Nephron (organoid): ENCODE measurements at regions not wholly inside any gene's neighbourhood (a gene's known extent, or its start where the extent isn't known, plus 50 kb on each side); places are given as distances from the start of the nearest gene placed in this dataset.

Source experiments
- H3K27ac Mint-ChIP-seq, 3 experiments: 2 replicates each; pipeline ENCODE4 v1.8.0; 2020; ENCODE audit warnings: mixed read lengths in 3 of 3, mild to moderate bottlenecking in 2 of 3, moderate library complexity in 1 of 3
- H3K27me3 Mint-ChIP-seq: 2 replicates; pipeline ENCODE4 v1.8.0; 2021; ENCODE audit warnings: low read depth, mild to moderate bottlenecking, moderate library complexity, mixed read lengths
- H3K36me3 Mint-ChIP-seq: 2 replicates; pipeline ENCODE4 v1.8.0; 2020; ENCODE audit warnings: low read depth, mixed read lengths
- H3K4me1 Mint-ChIP-seq: 2 replicates; pipeline ENCODE4 v1.8.0; 2020; ENCODE audit warnings: mixed read lengths
- H3K4me3 Mint-ChIP-seq, 3 experiments: 2 replicates each; pipeline ENCODE4 v1.8.0; 2020; ENCODE audit warnings: mild to moderate bottlenecking in 3 of 3, mixed read lengths in 3 of 3, moderate library complexity in 2 of 3
- H3K9me3 Mint-ChIP-seq: 2 replicates; pipeline ENCODE4 v1.8.0; 2020; ENCODE audit warnings: mixed read lengths
- CTCF ChIP-seq, 3 experiments: fragments of 200-600 bp; sonication (generic); IDR thresholded peaks; one replicate each; pipeline ENCODE4 v1.5.0; 2021; ENCODE audit warnings: antibody characterized with exemption in 3 of 3; ENCODE audit not compliant: unreplicated experiment in 3 of 3

DNA sequence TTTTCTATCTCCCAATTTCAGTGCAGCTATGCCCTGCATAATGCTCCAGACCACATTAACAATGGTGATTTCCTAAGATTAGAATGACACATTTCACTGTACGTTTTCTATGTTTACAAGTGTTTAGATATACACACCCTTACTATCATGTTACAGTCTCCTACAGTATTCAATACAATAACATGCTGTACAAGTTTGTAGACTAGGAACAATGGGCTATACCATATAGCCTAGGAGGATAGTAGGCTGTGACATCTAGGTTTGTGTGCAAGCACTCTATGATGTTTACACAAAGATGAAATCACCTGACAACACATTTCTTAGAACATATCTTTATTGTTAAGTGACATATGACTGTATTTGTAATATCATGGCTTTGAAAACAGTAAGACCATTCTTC lies 1435.6 kb upstream of the NUDT12 start:
- Mint-ChIP-seq H3K27me3 (no peaks in the 10 kb centered on the region), H3K36me3 (no peaks in the 10 kb centered on the region), H3K4me1 (no peaks in the 10 kb centered on the region), H3K9me3 (peaks cover 3% of the 10 kb centered on the region), H3K4me3 (no peak overlapping the region), H3K27ac (no peak overlapping the region)
- no peak for TF ChIP-seq CTCF (IDR thresholded peaks at IDR 0.05; ENCODE audit: unreplicated experiment in 3 of 3)

- Mint-ChIP-seq H3K36me3 (no peaks in the 10 kb centered on the region), H3K4me1 (peaks cover 5% of the 10 kb centered on the region), H3K4me3 (no peak overlapping the region), H3K27ac (no peak overlapping the region), H3K27me3 (no peaks in the 10 kb centered on the region), H3K9me3 (peaks cover 18% of the 10 kb centered on the region)
- TF ChIP-seq CTCF (IDR thresholded peaks at IDR 0.05; ENCODE audit: unreplicated experiment in 3 of 3), result no peak
These were observed 1424.5 kb upstream of the NUDT12 start for GRCh38 chr5:104987074-104987473.

GRCh38 chr5:104977529-104977928 lies 1414.9 kb upstream of the NUDT12 start:
- H3K36me3 Mint-ChIP-seq, result no peaks in the 10 kb centered on the region
- peaks cover 10% of the 10 kb centered on the region for H3K9me3 Mint-ChIP-seq
- no peaks in the 10 kb centered on the region for H3K27me3 Mint-ChIP-seq
- H3K4me1 Mint-ChIP-seq, result no peaks in the 10 kb centered on the region
- no peak overlapping the region for H3K27ac Mint-ChIP-seq
- no peak overlapping the region for H3K4me3 Mint-ChIP-seq
- TF ChIP-seq CTCF (IDR thresholded peaks at IDR 0.05; ENCODE audit: unreplicated experiment in 3 of 3), result no peak

- no peaks in the 10 kb centered on the region for H3K9me3 Mint-ChIP-seq
- H3K36me3 Mint-ChIP-seq, result no peaks in the 10 kb centered on the region
- H3K4me1 Mint-ChIP-seq, result no peaks in the 10 kb centered on the region
- no peak overlapping the region for H3K4me3 Mint-ChIP-seq
- H3K27me3 Mint-ChIP-seq, result no peaks in the 10 kb centered on the region
- TF ChIP-seq CTCF (IDR thresholded peaks at IDR 0.05; ENCODE audit: unreplicated experiment in 3 of 3), result no peak
- no peak overlapping the region for H3K27ac Mint-ChIP-seq
These were observed 1405.3 kb upstream of the NUDT12 start for GRCh38 chr5:104967806-104968410.

DNA sequence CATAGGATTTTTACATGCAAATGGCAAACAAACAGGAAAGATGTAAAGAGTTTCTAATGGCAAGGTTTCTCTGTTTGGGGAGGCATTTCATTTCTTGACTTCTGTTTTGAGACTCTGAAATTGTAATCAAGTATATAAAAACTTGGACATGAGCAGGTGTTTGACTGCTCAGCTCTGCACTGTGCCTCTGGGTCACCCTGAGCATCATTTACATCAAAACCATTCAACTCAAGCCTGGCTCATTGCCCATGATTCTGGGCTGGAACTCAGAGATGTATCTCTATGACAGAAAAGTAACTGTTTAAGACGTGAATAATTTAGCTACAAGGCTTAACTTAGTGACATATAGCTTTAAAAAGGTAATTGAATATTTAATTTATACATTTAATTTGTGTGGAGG lies 1402.4 kb upstream of the NUDT12 start:
- H3K36me3 Mint-ChIP-seq, result no peaks in the 10 kb centered on the region
- H3K27me3 Mint-ChIP-seq, result no peaks in the 10 kb centered on the region
- no peaks in the 10 kb centered on the region for H3K9me3 Mint-ChIP-seq
- no peak for TF ChIP-seq CTCF (IDR thresholded peaks at IDR 0.05; ENCODE audit: unreplicated experiment in 3 of 3)
- H3K27ac Mint-ChIP-seq, result no peak overlapping the region
- no peak overlapping the region for H3K4me3 Mint-ChIP-seq
- H3K4me1 Mint-ChIP-seq, result no peaks in the 10 kb centered on the region

DNA sequence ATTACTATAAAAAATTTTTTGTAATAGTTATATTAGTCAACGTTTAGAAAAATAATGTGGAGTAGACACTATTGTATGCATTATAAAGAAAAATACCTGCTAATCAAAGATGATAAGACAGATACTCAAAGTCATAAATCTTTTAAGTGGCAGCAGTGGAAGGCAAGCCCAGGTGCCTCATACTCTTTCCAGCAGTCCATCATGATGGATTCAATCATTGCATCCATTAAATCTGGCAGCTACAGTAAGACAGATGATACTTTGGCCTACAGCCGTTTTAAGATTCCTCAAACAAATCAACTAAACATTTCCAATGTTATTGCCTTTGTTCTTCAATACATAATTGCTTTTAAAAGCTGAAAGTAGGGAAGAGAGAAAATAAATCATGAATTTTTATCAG lies 1392.9 kb upstream of the NUDT12 start:
- H3K4me1 Mint-ChIP-seq, result no peaks in the 10 kb centered on the region
- H3K27me3 Mint-ChIP-seq, result no peaks in the 10 kb centered on the region
- H3K27ac Mint-ChIP-seq, result no peak overlapping the region
- no peak for TF ChIP-seq CTCF (IDR thresholded peaks at IDR 0.05; ENCODE audit: unreplicated experiment in 3 of 3)
- no peak overlapping the region for H3K4me3 Mint-ChIP-seq
- no peaks in the 10 kb centered on the region for H3K36me3 Mint-ChIP-seq
- peaks cover 9% of the 10 kb centered on the region for H3K9me3 Mint-ChIP-seq
